Astrocyte of the spinal cord (primary cell): ENCODE measurements at regions not wholly inside any gene's neighbourhood (a gene's known extent, or its start where the extent isn't known, plus 50 kb on each side); places are given as distances from the start of the nearest gene placed in this dataset.

Experiments
- DNase-seq: peaks from one replicate; pipeline ENCODE4 v3.0.0; 2011; ENCODE audit warnings: low read depth, low spot score
- H3K4me3 ChIP-seq: 2 replicates; pipeline ENCODE4 v1.5.1; 2011; ENCODE audit warnings: low read depth, mild to moderate bottlenecking, low read length, moderate library complexity
- CTCF ChIP-seq: IDR thresholded peaks from 2 replicates; pipeline ENCODE4 v1.5.1; 2012; ENCODE audit warnings: low read depth, mild to moderate bottlenecking, low read length, inconsistent platforms
- in situ Hi-C: cut with HindIII; loops from 2 replicates; pipeline ENCODE4 v1.10.0; 2017; ENCODE audit warnings: low sequenced_read_pairs

- no peak for TF ChIP-seq CTCF
- H3K4me3 ChIP-seq: no peak overlapping the region
- DNase-seq: peak; percentile 70
- in situ Hi-C loops: no loop called here
Observed at GRCh38 chr2:177338177-177338721, 54.3 kb upstream of the AGPS start.

- no peak for DNase-seq
- TF ChIP-seq CTCF: no peak
- no peak overlapping the region for H3K4me3 ChIP-seq
- in situ Hi-C loops: no loop called here
Observed at GRCh38 chr2:177340158-177340557, 52.4 kb upstream of the AGPS start.

DNA sequence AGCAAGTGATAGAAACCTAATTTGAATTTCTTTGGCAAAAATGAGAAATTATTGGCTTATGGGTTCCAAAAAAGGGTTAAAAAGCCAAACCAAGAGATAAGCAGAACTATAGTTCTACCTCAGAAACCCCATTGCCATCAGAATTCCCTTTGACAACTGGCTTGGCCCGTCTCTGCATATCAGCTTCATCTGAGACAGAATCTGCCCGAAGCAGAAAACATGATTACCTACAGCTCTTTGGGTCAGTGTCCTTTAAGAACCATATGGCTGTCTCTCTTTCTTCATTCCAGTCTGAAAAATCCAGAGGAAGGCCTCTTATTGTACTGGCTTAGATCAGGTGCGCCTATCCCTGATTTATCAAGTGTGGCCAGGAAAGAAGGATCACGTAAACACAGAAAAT, 49.8 kb upstream of the AGPS start:
- H3K4me3 ChIP-seq: no peak overlapping the region
- in situ Hi-C loops: no loop called here
- no peak for DNase-seq
- no peak for TF ChIP-seq CTCF
